ENCODE measurements at regions not wholly inside any gene's neighbourhood (a gene's known extent, or its start where the extent isn't known, plus 50 kb on each side); places are given as distances from the start of the nearest gene placed in this dataset.

DNA sequence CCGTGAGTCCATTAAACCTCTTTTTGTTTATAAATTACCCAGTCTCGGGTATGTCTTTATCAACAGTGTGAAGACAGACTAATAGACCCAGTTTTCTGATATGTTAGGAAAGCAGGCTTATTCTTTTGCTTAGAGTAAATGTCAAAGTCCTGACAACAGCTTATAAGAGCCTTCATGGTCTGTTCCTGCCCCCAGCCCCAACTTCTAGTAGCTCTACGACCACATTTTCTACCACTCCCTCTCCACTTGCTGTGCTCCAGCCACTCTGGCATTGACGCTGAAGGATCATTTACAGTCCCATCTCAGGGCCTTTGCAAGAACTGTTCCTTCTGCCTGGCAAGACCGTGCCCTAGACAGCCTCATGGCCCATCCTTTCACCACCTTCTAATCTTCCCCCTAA lies 104.6 kb upstream of the GPR139 start:
- ChIA-PET CTCF (no interaction called here), POLR2A (ENCODE audit: low non-redundant PET) (no interaction called here)
- Histone ChIP-seq H3K9me3 (ENCODE audit: low read depth, low read length, poor library complexity, severe bottlenecking) (no peaks in the 10 kb centered on the region), H3K4me3 (ENCODE audit: low read depth, low read length, poor library complexity, severe bottlenecking) (no peak overlapping the region), H3K27me3 (replicated peaks; ENCODE audit: insufficient read depth, low read depth, low read length, poor library complexity) (no peaks in the 10 kb centered on the region), H3K36me3 (ENCODE audit: insufficient read depth, low read length, poor library complexity, severe bottlenecking) (no peaks in the 10 kb centered on the region), H3K4me1 (ENCODE audit: insufficient read depth, low read length, poor library complexity, severe bottlenecking) (no peaks in the 10 kb centered on the region), H3K27ac (ENCODE audit: low read depth, low read length, poor library complexity, severe bottlenecking) (no peak overlapping the region)
- no TSS peak for BruUV-seq (replicated peaks)
- intact Hi-C loops (cut with micrococcal nuclease; ENCODE audit: unreplicated experiment): no loop called here
- TF ChIP-seq EZH2 (IDR thresholded peaks at IDR 0.05; ENCODE audit: borderline replicate concordance, low read depth, low read length, poor library complexity, severe bottlenecking): no peak
- TF ChIP-seq, protein P1, sequence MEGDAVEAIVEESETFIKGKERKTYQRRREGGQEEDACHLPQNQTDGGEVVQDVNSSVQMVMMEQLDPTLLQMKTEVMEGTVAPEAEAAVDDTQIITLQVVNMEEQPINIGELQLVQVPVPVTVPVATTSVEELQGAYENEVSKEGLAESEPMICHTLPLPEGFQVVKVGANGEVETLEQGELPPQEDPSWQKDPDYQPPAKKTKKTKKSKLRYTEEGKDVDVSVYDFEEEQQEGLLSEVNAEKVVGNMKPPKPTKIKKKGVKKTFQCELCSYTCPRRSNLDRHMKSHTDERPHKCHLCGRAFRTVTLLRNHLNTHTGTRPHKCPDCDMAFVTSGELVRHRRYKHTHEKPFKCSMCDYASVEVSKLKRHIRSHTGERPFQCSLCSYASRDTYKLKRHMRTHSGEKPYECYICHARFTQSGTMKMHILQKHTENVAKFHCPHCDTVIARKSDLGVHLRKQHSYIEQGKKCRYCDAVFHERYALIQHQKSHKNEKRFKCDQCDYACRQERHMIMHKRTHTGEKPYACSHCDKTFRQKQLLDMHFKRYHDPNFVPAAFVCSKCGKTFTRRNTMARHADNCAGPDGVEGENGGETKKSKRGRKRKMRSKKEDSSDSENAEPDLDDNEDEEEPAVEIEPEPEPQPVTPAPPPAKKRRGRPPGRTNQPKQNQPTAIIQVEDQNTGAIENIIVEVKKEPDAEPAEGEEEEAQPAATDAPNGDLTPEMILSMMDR (conservative IDR thresholded peaks at IDR 0.05; ENCODE audit: low read depth, low read length): no peak
- no peak for DNase-seq (ENCODE audit: low spot score)

DNA sequence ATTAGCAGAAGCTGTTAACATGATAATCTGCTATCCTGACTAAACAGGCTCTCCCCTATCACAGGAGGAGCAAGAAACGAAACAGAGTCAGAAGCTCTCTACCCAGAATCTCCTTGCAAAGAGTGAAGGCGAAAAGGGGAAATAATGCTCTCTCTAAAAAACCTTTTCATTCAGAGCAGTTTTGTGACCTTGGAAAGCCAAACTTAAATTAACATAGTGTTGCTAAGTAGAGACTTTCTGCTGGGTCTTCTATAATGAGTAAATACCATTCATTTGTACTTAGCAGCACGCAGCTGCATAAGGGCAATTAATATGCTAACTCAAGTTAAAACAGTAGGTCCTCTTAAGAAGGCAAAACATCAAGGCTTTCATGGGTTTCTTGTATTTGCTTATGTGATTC lies 101.7 kb upstream of the GPR139 start:
- ChIA-PET CTCF (no interaction called here), POLR2A (ENCODE audit: low non-redundant PET) (no interaction called here)
- no peak for DNase-seq (ENCODE audit: low spot score)
- no TSS peak for BruUV-seq (replicated peaks)
- H3K27ac ChIP-seq (ENCODE audit: low read depth, low read length, poor library complexity, severe bottlenecking): no peak overlapping the region
- intact Hi-C loops (cut with micrococcal nuclease; ENCODE audit: unreplicated experiment): no loop called here
- no peaks in the 10 kb centered on the region for H3K4me1 ChIP-seq (ENCODE audit: insufficient read depth, low read length, poor library complexity, severe bottlenecking)
- no peak for TF ChIP-seq EZH2 (IDR thresholded peaks at IDR 0.05; ENCODE audit: borderline replicate concordance, low read depth, low read length, poor library complexity, severe bottlenecking)
- TF ChIP-seq, protein P1 (conservative IDR thresholded peaks at IDR 0.05; ENCODE audit: low read depth, low read length): no peak
- H3K9me3 ChIP-seq (ENCODE audit: low read depth, low read length, poor library complexity, severe bottlenecking): no peaks in the 10 kb centered on the region
- H3K27me3 ChIP-seq (replicated peaks; ENCODE audit: insufficient read depth, low read depth, low read length, poor library complexity): peaks cover 14% of the 10 kb centered on the region
- H3K36me3 ChIP-seq (ENCODE audit: insufficient read depth, low read length, poor library complexity, severe bottlenecking): no peaks in the 10 kb centered on the region
- H3K4me3 ChIP-seq (ENCODE audit: low read depth, low read length, poor library complexity, severe bottlenecking): no peak overlapping the region

DNA sequence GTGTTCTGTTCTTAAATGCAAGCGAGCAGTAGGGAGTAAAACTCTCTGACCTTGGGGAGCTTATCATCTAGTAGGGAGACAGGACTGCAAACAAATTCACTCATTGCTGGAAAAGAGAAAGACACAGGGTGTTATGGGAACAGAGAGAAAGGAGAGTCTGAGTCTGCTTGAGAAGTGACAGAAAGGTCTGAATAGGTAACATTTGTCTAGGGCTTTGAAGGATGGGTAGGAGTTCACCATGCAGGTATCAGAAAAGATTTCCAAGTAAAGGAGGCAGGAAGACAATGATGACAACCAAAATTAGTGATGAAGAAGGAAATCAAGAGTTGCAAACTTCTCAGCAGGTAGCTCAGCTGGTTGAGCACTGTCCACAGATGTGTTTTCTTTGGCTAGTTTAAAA lies 93.6 kb upstream of the GPR139 start:
- CTCF ChIA-PET: no interaction called here
- no peaks in the 10 kb centered on the region for H3K36me3 ChIP-seq (ENCODE audit: insufficient read depth, low read length, poor library complexity, severe bottlenecking)
- POLR2A ChIA-PET (ENCODE audit: low non-redundant PET): no interaction called here
- no peak overlapping the region for H3K27ac ChIP-seq (ENCODE audit: low read depth, low read length, poor library complexity, severe bottlenecking)
- H3K4me3 ChIP-seq (ENCODE audit: low read depth, low read length, poor library complexity, severe bottlenecking): no peak overlapping the region
- no peaks in the 10 kb centered on the region for H3K9me3 ChIP-seq (ENCODE audit: low read depth, low read length, poor library complexity, severe bottlenecking)
- no peaks in the 10 kb centered on the region for H3K4me1 ChIP-seq (ENCODE audit: insufficient read depth, low read length, poor library complexity, severe bottlenecking)
- DNase-seq (ENCODE audit: low spot score): no peak
- TF ChIP-seq EZH2 (IDR thresholded peaks at IDR 0.05; ENCODE audit: borderline replicate concordance, low read depth, low read length, poor library complexity, severe bottlenecking): no peak
- TF ChIP-seq, protein P1 (conservative IDR thresholded peaks at IDR 0.05; ENCODE audit: low read depth, low read length): no peak
- peaks cover 28% of the 10 kb centered on the region for H3K27me3 ChIP-seq (replicated peaks; ENCODE audit: insufficient read depth, low read depth, low read length, poor library complexity)
- intact Hi-C loops (cut with micrococcal nuclease; ENCODE audit: unreplicated experiment): no loop called here
- BruUV-seq (replicated peaks): no TSS peak

Data from A673 (cell line).